Calu3 (cell line): ENCODE measurements at regions not wholly inside any gene's neighbourhood (a gene's known extent, or its start where the extent isn't known, plus 50 kb on each side); places are given as distances from the start of the nearest gene placed in this dataset.

Experiments used
- BruUV-seq: library from RNA; stranded (reverse); fragments of 400-500 nt; replicated peaks from 2 replicates; lab custom pipeline; 2021; lab: Mats Ljungman, UMichigan
- CTCF ChIA-PET: fragments of 300-600 bp; sonication (Branson Sonifier 250); formaldehyde crosslinking; loops from one replicate; lab custom pipeline; 2022; ENCODE audit warnings: antibody characterized with exemption; lab: Charles Lee
- DNase-seq: peaks from one replicate; pipeline ENCODE4 v3.0.0; 2022
- H3K27ac Mint-ChIP-seq: one replicate; pipeline ENCODE4 v1.8.0; 2022; ENCODE audit warnings: mixed read lengths; ENCODE audit not compliant: unreplicated experiment
- H3K27me3 Mint-ChIP-seq: one replicate; pipeline ENCODE4 v1.8.0; 2022; ENCODE audit warnings: mixed read lengths; ENCODE audit not compliant: unreplicated experiment
- H3K36me3 Mint-ChIP-seq: one replicate; pipeline ENCODE4 v1.8.0; 2022; ENCODE audit warnings: mild to moderate bottlenecking, moderate library complexity, mixed read lengths; ENCODE audit not compliant: insufficient read depth, unreplicated experiment
- H3K4me1 Mint-ChIP-seq: one replicate; pipeline ENCODE4 v1.8.0; 2022; ENCODE audit warnings: mild to moderate bottlenecking, low read depth, mixed read lengths; ENCODE audit not compliant: unreplicated experiment
- H3K4me3 Mint-ChIP-seq: one replicate; pipeline ENCODE4 v1.8.0; 2022; ENCODE audit warnings: mild to moderate bottlenecking, low read depth, moderate library complexity, mixed read lengths; ENCODE audit not compliant: unreplicated experiment
- H3K9me3 Mint-ChIP-seq: one replicate; pipeline ENCODE4 v1.8.0; 2022; ENCODE audit warnings: low read depth, mixed read lengths; ENCODE audit not compliant: unreplicated experiment
- intact Hi-C: fragments of 100-400 bp; cut with micrococcal nuclease; formaldehyde crosslinking; loops from one replicate; pipeline ENCODE4 v1.10.0; 2022; ENCODE audit not compliant: unreplicated experiment
- TF ChIP-seq, protein P1 (sequence below): fragments of 200-600 bp; IDR thresholded peaks from one replicate; pipeline ENCODE4 v1.8.0; 2022; ENCODE audit warnings: antibody characterized with exemption; ENCODE audit not compliant: unreplicated experiment

DNA sequence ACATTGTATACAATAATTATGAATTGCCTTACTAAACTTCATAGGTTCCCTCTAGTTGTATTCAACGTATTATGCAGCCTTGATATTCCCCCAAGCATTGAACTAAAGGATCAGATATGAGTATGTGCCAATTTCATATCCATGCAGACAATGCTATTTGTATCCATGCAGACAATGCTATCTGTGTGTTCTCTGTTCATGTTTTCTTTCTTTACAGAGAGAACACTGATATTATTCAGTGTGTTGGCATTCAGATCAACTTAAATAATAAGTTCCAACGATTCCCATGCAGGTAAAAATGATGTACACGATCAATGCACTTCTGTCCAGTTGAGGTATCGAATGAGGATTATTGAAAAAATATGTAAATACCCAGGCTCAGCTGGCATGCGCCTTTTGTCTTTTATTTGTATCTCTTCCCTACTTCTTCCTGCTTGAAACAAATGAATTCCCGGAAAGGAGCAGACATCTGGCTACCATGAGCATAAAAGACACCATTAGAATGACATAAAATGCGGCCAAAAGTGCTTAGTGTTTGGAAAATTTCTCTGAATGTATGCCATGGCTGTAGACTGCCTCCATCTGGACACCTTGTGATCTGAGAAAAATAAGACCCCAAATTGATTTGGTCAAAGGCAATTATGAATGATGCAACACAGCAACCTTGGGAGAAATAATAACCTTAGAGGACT, 731.5 kb downstream of the SLITRK1 start:
- DNase-seq: no peak
- intact Hi-C loops: no loop called here
- no TSS peak for BruUV-seq

DNA sequence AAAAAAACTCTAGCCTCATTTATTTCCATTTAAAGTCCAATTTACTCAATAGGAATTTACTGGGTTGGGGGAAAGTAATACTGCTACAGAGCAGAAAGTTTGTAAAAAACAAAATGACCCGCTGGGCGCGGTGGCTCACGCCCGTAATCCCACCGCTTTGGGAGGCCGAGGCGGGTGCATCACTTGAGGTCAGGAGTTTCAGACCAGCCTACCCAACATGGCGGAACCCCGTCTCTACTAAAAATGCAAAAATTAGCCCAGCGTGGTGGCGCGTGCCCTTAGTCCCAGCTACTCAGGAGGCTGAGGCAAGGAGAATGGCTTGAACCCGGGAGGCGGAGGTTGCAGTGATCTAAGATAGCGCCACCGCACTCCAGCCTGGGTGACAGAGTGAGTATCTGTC, 745.6 kb downstream of the SLITRK1 start:
- H3K4me1 Mint-ChIP-seq: no peaks in the 10 kb centered on the region
- no peaks in the 10 kb centered on the region for H3K36me3 Mint-ChIP-seq
- no peak overlapping the region for H3K4me3 Mint-ChIP-seq
- H3K9me3 Mint-ChIP-seq: no peaks in the 10 kb centered on the region
- intact Hi-C loops: no loop called here
- H3K27ac Mint-ChIP-seq: no peak overlapping the region
- TF ChIP-seq, protein P1, sequence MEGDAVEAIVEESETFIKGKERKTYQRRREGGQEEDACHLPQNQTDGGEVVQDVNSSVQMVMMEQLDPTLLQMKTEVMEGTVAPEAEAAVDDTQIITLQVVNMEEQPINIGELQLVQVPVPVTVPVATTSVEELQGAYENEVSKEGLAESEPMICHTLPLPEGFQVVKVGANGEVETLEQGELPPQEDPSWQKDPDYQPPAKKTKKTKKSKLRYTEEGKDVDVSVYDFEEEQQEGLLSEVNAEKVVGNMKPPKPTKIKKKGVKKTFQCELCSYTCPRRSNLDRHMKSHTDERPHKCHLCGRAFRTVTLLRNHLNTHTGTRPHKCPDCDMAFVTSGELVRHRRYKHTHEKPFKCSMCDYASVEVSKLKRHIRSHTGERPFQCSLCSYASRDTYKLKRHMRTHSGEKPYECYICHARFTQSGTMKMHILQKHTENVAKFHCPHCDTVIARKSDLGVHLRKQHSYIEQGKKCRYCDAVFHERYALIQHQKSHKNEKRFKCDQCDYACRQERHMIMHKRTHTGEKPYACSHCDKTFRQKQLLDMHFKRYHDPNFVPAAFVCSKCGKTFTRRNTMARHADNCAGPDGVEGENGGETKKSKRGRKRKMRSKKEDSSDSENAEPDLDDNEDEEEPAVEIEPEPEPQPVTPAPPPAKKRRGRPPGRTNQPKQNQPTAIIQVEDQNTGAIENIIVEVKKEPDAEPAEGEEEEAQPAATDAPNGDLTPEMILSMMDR: no peak
- no peak for DNase-seq
- CTCF ChIA-PET: no interaction called here
- BruUV-seq: no TSS peak
- H3K27me3 Mint-ChIP-seq: no peaks in the 10 kb centered on the region

More for the DNA sequence above, 731.5 kb downstream of the SLITRK1 start:
- H3K9me3 Mint-ChIP-seq: no peaks in the 10 kb centered on the region
- H3K27me3 Mint-ChIP-seq: no peaks in the 10 kb centered on the region
- CTCF ChIA-PET: no interaction called here
- H3K4me1 Mint-ChIP-seq: no peaks in the 10 kb centered on the region
- no peak overlapping the region for H3K4me3 Mint-ChIP-seq
- H3K36me3 Mint-ChIP-seq: no peaks in the 10 kb centered on the region
- H3K27ac Mint-ChIP-seq: no peak overlapping the region
- TF ChIP-seq, protein P1: no peak

DNA sequence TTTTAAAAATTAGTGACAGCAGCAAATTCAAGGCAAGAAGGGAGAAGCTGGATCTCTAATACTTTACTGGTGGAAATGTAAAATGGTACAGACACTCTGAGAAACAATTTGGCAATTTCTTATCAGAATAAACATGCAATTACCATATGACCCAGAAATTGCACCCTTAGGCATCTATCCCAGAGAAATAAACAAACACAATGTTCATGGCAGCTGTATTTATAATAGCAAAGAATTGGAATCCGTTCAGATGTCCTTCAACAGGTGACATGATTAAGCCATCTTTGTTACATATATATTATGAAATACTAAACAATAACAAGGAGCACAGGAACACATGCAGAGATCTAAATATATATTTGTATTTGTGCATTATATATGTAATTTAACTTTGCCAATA, 756.5 kb downstream of the SLITRK1 start:
- no peaks in the 10 kb centered on the region for H3K36me3 Mint-ChIP-seq
- TF ChIP-seq, protein P1: no peak
- intact Hi-C loops: no loop called here

DNA sequence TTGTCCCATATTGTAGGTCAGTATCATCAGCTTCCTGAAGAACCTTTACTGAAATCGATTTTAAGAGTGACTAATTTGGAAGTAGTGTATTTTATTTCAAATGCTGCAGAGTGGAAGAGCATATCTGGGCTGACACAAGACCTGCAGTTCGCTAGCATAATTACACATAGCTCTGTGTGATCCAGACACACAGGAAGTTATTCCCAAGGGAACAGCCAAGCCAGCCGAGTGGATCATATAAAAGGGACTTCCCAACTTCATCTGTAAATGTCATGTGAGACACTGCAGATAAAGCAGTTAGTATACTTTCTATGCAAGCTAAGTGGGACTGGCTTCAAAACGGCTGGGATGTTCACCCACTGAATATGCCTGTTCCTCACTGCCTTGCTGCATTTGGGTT, 760.4 kb downstream of the SLITRK1 start:
- intact Hi-C loops: no loop called here
- Mint-ChIP-seq H3K27me3 (no peaks in the 10 kb centered on the region), H3K4me3 (no peak overlapping the region), H3K36me3 (no peaks in the 10 kb centered on the region), H3K4me1 (peaks cover 3% of the 10 kb centered on the region), H3K9me3 (no peaks in the 10 kb centered on the region), H3K27ac (no peak overlapping the region)
- CTCF ChIA-PET: no interaction called here
- TF ChIP-seq, protein P1: no peak
- DNase-seq: no peak
- BruUV-seq: no TSS peak

More for the DNA sequence above, 756.5 kb downstream of the SLITRK1 start:
- CTCF ChIA-PET: no interaction called here
- no peaks in the 10 kb centered on the region for H3K4me1 Mint-ChIP-seq
- no peaks in the 10 kb centered on the region for H3K9me3 Mint-ChIP-seq
- H3K4me3 Mint-ChIP-seq: no peak overlapping the region
- no peaks in the 10 kb centered on the region for H3K27me3 Mint-ChIP-seq
- BruUV-seq: no TSS peak
- no peak for DNase-seq
- no peak overlapping the region for H3K27ac Mint-ChIP-seq
